Caco-2 (cell line): ENCODE measurements at regions not wholly inside any gene's neighbourhood (a gene's known extent, or its start where the extent isn't known, plus 50 kb on each side); places are given as distances from the start of the nearest gene placed in this dataset.

Source experiments
- BruUV-seq: library from RNA; stranded (reverse); fragments of 400-500 nt; replicated peaks from 2 replicates; lab custom pipeline; 2021; lab: Mats Ljungman, UMichigan
- CTCF ChIA-PET: fragments of 300-600 bp; sonication (Branson Sonifier 250); formaldehyde crosslinking; loops from one replicate; lab custom pipeline; 2022; ENCODE audit warnings: antibody characterized with exemption; lab: Charles Lee
- POLR2A ChIA-PET: fragments of 300-600 bp; sonication (Branson Sonifier 250); formaldehyde crosslinking; loops from one replicate; lab custom pipeline; 2022; ENCODE audit warnings: antibody characterized with exemption; lab: Charles Lee
- DNase-seq, 2 experiments: peaks; one replicate each; pipeline versions ENCODE4 v3.0.0 to v3.0.0-alpha.2; 2020 to 2022
- H3K27me3 ChIP-seq: replicated peaks from 2 replicates; pipeline ENCODE4 v1.6.0; 2011; ENCODE audit warnings: low read length; ENCODE audit not compliant: control insufficient read depth, insufficient read depth
- H3K36me3 ChIP-seq: 2 replicates; pipeline ENCODE4 v1.5.1; 2011; ENCODE audit warnings: low read length; ENCODE audit not compliant: control insufficient read depth, insufficient read depth
- H3K4me1 ChIP-seq: fragments of 250-450 bp; sonication (Bioruptor Pico); 2 replicates; pipeline ENCODE4 v1.5.1; 2020; ENCODE audit warnings: mild to moderate bottlenecking
- H3K4me3 ChIP-seq: 2 replicates; pipeline ENCODE4 v1.5.1; 2011; ENCODE audit warnings: low read depth, mild to moderate bottlenecking, control low read depth, low read length
- H3K9me3 ChIP-seq: fragments of 250-450 bp; sonication (Bioruptor Pico); 2 replicates; pipeline ENCODE4 v1.5.1; 2020; ENCODE audit warnings: mild to moderate bottlenecking, moderate library complexity
- H3K27ac Mint-ChIP-seq: one replicate; pipeline ENCODE4 v1.8.0; 2022; ENCODE audit warnings: mixed read lengths; ENCODE audit not compliant: unreplicated experiment
- H3K27me3 Mint-ChIP-seq: one replicate; pipeline ENCODE4 v1.8.0; 2022; ENCODE audit warnings: mixed read lengths; ENCODE audit not compliant: insufficient read depth, unreplicated experiment
- H3K36me3 Mint-ChIP-seq: one replicate; pipeline ENCODE4 v1.8.0; 2022; ENCODE audit warnings: mild to moderate bottlenecking, mixed read lengths; ENCODE audit not compliant: insufficient read depth, unreplicated experiment
- H3K4me1 Mint-ChIP-seq: one replicate; pipeline ENCODE4 v1.8.0; 2022; ENCODE audit warnings: low read depth, mixed read lengths; ENCODE audit not compliant: unreplicated experiment
- H3K4me3 Mint-ChIP-seq: one replicate; pipeline ENCODE4 v1.8.0; 2022; ENCODE audit warnings: mild to moderate bottlenecking, moderate library complexity, mixed read lengths; ENCODE audit not compliant: unreplicated experiment
- H3K9me3 Mint-ChIP-seq: one replicate; pipeline ENCODE4 v1.8.0; 2022; ENCODE audit warnings: mixed read lengths; ENCODE audit not compliant: unreplicated experiment
- intact Hi-C: fragments of 100-400 bp; cut with micrococcal nuclease; formaldehyde crosslinking; loops from one replicate; pipeline ENCODE4 v1.10.0; 2022; ENCODE audit not compliant: unreplicated experiment
- TF ChIP-seq, protein P1 (sequence below), 2 experiments: fragments of 200-600 bp in 1 of 2; IDR thresholded peaks; 1 replicate in 1 of 2; 2 replicates in 1 of 2; pipeline versions ENCODE4 v1.5.1 to v1.8.0; 2011 to 2022; ENCODE audit warnings: antibody characterized with exemption in 1 of 2, control low read depth in 1 of 2, inconsistent platforms in 1 of 2, low read depth in 1 of 2, low read length in 1 of 2, mild to moderate bottlenecking in 1 of 2, moderate library complexity in 1 of 2; ENCODE audit not compliant: insufficient read depth in 1 of 2, severe bottlenecking in 1 of 2, unreplicated experiment in 1 of 2

DNA sequence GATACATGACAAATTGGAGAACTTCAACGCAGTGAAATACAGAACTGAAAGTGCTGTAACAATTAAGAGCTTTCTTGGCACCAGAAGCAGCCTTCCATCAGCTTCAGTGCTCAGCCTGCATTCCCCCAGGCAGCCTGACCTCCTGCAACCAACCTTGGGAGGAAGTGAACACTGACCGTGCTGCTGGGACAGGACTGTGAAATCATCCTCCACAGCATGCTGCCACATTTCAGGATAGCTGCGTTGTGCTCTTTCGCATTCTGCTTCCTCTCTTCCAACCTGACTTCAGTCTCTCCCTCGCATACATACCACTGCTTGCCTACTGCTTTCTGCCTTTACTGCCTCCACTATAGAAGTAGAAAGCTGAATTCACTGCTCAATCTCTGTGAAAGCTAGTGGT, 388.6 kb downstream of the RWDD3 start:
- DNase-seq, result no peak
- no peaks in the 10 kb centered on the region for H3K36me3 ChIP-seq
- intact Hi-C loops, result no loop called here
- TF ChIP-seq, protein P1, sequence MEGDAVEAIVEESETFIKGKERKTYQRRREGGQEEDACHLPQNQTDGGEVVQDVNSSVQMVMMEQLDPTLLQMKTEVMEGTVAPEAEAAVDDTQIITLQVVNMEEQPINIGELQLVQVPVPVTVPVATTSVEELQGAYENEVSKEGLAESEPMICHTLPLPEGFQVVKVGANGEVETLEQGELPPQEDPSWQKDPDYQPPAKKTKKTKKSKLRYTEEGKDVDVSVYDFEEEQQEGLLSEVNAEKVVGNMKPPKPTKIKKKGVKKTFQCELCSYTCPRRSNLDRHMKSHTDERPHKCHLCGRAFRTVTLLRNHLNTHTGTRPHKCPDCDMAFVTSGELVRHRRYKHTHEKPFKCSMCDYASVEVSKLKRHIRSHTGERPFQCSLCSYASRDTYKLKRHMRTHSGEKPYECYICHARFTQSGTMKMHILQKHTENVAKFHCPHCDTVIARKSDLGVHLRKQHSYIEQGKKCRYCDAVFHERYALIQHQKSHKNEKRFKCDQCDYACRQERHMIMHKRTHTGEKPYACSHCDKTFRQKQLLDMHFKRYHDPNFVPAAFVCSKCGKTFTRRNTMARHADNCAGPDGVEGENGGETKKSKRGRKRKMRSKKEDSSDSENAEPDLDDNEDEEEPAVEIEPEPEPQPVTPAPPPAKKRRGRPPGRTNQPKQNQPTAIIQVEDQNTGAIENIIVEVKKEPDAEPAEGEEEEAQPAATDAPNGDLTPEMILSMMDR (IDR thresholded peaks at IDR 0.05; ENCODE audit: insufficient read depth in 1 of 2, low read depth in 1 of 2, low read length in 1 of 2, severe bottlenecking in 1 of 2, unreplicated experiment in 1 of 2), result no peak
- BruUV-seq, result no TSS peak
- ChIA-PET CTCF (no interaction called here), POLR2A (no interaction called here)
- no peaks in the 10 kb centered on the region for H3K9me3 ChIP-seq
- H3K4me3 ChIP-seq, result no peak overlapping the region
- Mint-ChIP-seq H3K36me3 (peaks cover 4% of the 10 kb centered on the region), H3K27me3 (no peaks in the 10 kb centered on the region), H3K27ac (no peak overlapping the region), H3K4me3 (no peak overlapping the region), H3K4me1 (peaks cover 15% of the 10 kb centered on the region), H3K9me3 (no peaks in the 10 kb centered on the region)
- H3K4me1 ChIP-seq, result no peaks in the 10 kb centered on the region
- no peaks in the 10 kb centered on the region for H3K27me3 ChIP-seq

DNA sequence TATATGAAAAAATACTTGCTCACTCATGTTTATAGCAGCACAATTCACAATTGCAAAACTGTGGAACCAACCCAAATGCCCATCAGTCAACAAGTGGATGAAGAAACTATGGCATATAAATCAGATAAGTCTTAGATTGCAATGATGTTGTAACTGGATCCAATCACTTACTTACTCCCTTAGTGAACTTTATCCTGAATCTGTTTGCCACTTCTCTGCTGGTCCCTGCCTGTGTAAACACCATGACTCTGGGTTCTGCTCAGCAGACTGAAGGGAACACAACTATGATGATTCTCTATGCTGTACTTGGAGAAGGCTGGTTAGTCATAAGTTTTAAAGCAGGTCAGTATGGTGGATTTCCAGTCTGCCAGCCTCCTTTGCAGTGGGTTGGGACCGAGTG, 391.2 kb downstream of the RWDD3 start:
- TF ChIP-seq, protein P1 (IDR thresholded peaks at IDR 0.05; ENCODE audit: insufficient read depth in 1 of 2, low read depth in 1 of 2, low read length in 1 of 2, severe bottlenecking in 1 of 2, unreplicated experiment in 1 of 2), result no peak
- no peak overlapping the region for H3K4me3 ChIP-seq
- no TSS peak for BruUV-seq
- peak in 1 of 2 experiments; percentile 1 for DNase-seq
- POLR2A ChIA-PET, result no interaction called here
- Mint-ChIP-seq H3K27ac (no peak overlapping the region), H3K4me1 (peaks cover 9% of the 10 kb centered on the region), H3K36me3 (peaks cover 1% of the 10 kb centered on the region), H3K9me3 (no peaks in the 10 kb centered on the region), H3K4me3 (no peak overlapping the region), H3K27me3 (no peaks in the 10 kb centered on the region)
- no peaks in the 10 kb centered on the region for H3K36me3 ChIP-seq
- H3K4me1 ChIP-seq, result no peaks in the 10 kb centered on the region
- intact Hi-C loops, result no loop called here
- CTCF ChIA-PET, result no interaction called here
- H3K9me3 ChIP-seq, result no peaks in the 10 kb centered on the region
- no peaks in the 10 kb centered on the region for H3K27me3 ChIP-seq

DNA sequence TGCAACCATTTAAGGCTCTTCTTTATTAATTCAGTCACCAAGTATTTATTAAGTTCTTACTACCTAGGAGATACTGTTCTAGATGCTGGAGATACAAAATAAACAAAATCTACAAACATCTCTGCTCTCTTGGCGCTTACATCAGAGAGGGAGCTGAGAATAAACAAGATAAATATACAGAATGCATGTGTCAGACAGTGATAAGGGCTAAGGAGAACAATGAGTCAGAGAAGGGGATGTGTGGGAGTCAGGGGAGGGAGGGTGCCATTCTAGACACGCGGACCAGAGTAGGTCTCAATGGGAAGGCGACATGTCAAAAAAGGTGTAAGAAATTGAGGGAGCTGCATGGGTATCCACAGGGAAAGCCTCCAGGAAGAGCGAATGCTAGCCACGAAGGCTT, 393.2 kb downstream of the RWDD3 start:
- H3K4me3 ChIP-seq, result no peak overlapping the region
- no peaks in the 10 kb centered on the region for H3K9me3 Mint-ChIP-seq
- H3K9me3 ChIP-seq, result no peaks in the 10 kb centered on the region
- intact Hi-C loops, result no loop called here
- POLR2A ChIA-PET, result no interaction called here
- CTCF ChIA-PET, result no interaction called here
- no peaks in the 10 kb centered on the region for H3K36me3 Mint-ChIP-seq
- no peak overlapping the region for H3K4me3 Mint-ChIP-seq
- no peaks in the 10 kb centered on the region for H3K27me3 ChIP-seq
- H3K4me1 Mint-ChIP-seq, result peaks cover 6% of the 10 kb centered on the region
- BruUV-seq, result no TSS peak
- no peaks in the 10 kb centered on the region for H3K36me3 ChIP-seq
- no peak overlapping the region for H3K27ac Mint-ChIP-seq
- DNase-seq, result no peak
- H3K27me3 Mint-ChIP-seq, result no peaks in the 10 kb centered on the region
- H3K4me1 ChIP-seq, result no peaks in the 10 kb centered on the region
- TF ChIP-seq, protein P1 (IDR thresholded peaks at IDR 0.05; ENCODE audit: insufficient read depth in 1 of 2, low read depth in 1 of 2, low read length in 1 of 2, severe bottlenecking in 1 of 2, unreplicated experiment in 1 of 2), result no peak
